MM.1S (cell line): ENCODE measurements at regions not wholly inside any gene's neighbourhood (a gene's known extent, or its start where the extent isn't known, plus 50 kb on each side); places are given as distances from the start of the nearest gene placed in this dataset.

Experiments used
- DNase-seq: peaks from one replicate; pipeline ENCODE4 v3.0.0-alpha.2; 2015
- H2AFZ ChIP-seq: fragments of 300-600 bp; sonication (generic); 2 replicates; pipeline ENCODE4 v1.6.0; 2016; ENCODE audit warnings: antibody characterized with exemption, low read length
- H3F3A ChIP-seq: fragments of 300-600 bp; sonication (generic); 2 replicates; pipeline ENCODE4 v1.6.1; 2016; ENCODE audit warnings: mild to moderate bottlenecking, antibody characterized with exemption, low read length, moderate library complexity, mixed read lengths; ENCODE audit not compliant: insufficient read depth
- H3K27ac ChIP-seq: fragments of 300-600 bp; sonication (generic); 2 replicates; pipeline ENCODE4 v1.5.1; 2016; ENCODE audit warnings: mild to moderate bottlenecking, low read length
- H3K27me3 ChIP-seq: fragments of 300-600 bp; sonication (generic); replicated peaks from 2 replicates; pipeline ENCODE4 v1.6.0; 2016; ENCODE audit warnings: low read length; ENCODE audit not compliant: insufficient read depth
- H3K36me3 ChIP-seq: fragments of 300-600 bp; sonication (generic); replicated peaks from 2 replicates; pipeline ENCODE4 v1.6.1; 2016; ENCODE audit warnings: mild to moderate bottlenecking, low read length, mixed read lengths; ENCODE audit not compliant: insufficient read depth
- H3K4me1 ChIP-seq: fragments of 300-600 bp; sonication (generic); 2 replicates; pipeline ENCODE4 v1.6.1; 2016; ENCODE audit warnings: low read length, mixed read lengths
- H3K4me2 ChIP-seq: fragments of 300-600 bp; sonication (generic); 2 replicates; pipeline ENCODE4 v1.6.0; 2016; ENCODE audit warnings: low read depth, low read length
- H3K4me3 ChIP-seq: fragments of 300-600 bp; sonication (generic); 2 replicates; pipeline ENCODE4 v1.5.1; 2016; ENCODE audit warnings: low read length, mixed read lengths
- H3K79me2 ChIP-seq: fragments of 300-600 bp; sonication (generic); 2 replicates; pipeline ENCODE4 v1.6.1; 2016; ENCODE audit warnings: mixed run types, low read length, mixed read lengths
- H3K9ac ChIP-seq: fragments of 300-600 bp; sonication (generic); 2 replicates; pipeline ENCODE4 v1.6.1; 2016; ENCODE audit warnings: low read length, mixed read lengths
- H3K9me2 ChIP-seq: fragments of 300-600 bp; sonication (generic); replicated peaks from 2 replicates; pipeline ENCODE4 v1.6.1; 2016; ENCODE audit warnings: mild to moderate bottlenecking, low read length, mixed read lengths; ENCODE audit not compliant: insufficient read depth
- H3K9me3 ChIP-seq: fragments of 300-600 bp; sonication (generic); replicated peaks from 2 replicates; pipeline ENCODE4 v1.6.1; 2016; ENCODE audit warnings: mild to moderate bottlenecking, low read length, mixed read lengths; ENCODE audit not compliant: insufficient read depth
- H4K20me1 ChIP-seq: fragments of 300-600 bp; sonication (generic); 2 replicates; pipeline ENCODE4 v1.6.1; 2016; ENCODE audit warnings: mild to moderate bottlenecking, low read length, moderate library complexity, mixed read lengths; ENCODE audit not compliant: insufficient read depth
- CTCF ChIP-seq: fragments of 300-600 bp; sonication (generic); IDR thresholded peaks from 2 replicates; pipeline ENCODE4 v1.5.1; 2016; ENCODE audit warnings: antibody characterized with exemption, low read length, mixed read lengths
- EZH2 ChIP-seq: fragments of 300-600 bp; sonication (generic); optimal IDR thresholded peaks from 2 replicates; pipeline ENCODE3; 2017; ENCODE audit warnings: low read depth, mild to moderate bottlenecking, antibody characterized with exemption, low read length, mixed read lengths
- EZH2phosphoT487 ChIP-seq: fragments of 300-600 bp; sonication (generic); IDR thresholded peaks from 2 replicates; pipeline ENCODE4 v1.6.1; 2018; ENCODE audit warnings: antibody characterized with exemption, low read length

GRCh38 chr2:133814890-133815289 lies 246.6 kb upstream of the NCKAP5 start:
- TF ChIP-seq CTCF (no peak), EZH2 (no peak), EZH2phosphoT487 (no peak)
- Histone ChIP-seq H3K9me2 (no peaks in the 10 kb centered on the region), H3F3A (peaks cover 15% of the 10 kb centered on the region), H3K4me3 (no peak overlapping the region), H3K27me3 (no peaks in the 10 kb centered on the region), H3K27ac (no peak overlapping the region), H3K4me1 (peaks cover 8% of the 10 kb centered on the region; the same call in 1 of the 2 replicates), H2AFZ (no peak overlapping the region), H3K9me3 (no peaks in the 10 kb centered on the region), H3K36me3 (no peaks in the 10 kb centered on the region), H3K9ac (no peak overlapping the region), H3K4me2 (no peak overlapping the region), H3K79me2 (no peaks in the 10 kb centered on the region), H4K20me1 (no peaks in the 10 kb centered on the region)
- no peak for DNase-seq

- Histone ChIP-seq H3K27ac (no peak overlapping the region), H3K9me2 (no peaks in the 10 kb centered on the region), H3K4me1 (peaks cover 3% of the 10 kb centered on the region; the same call in 1 of the 2 replicates), H3K36me3 (no peaks in the 10 kb centered on the region), H3K27me3 (no peaks in the 10 kb centered on the region), H3F3A (peaks cover 11% of the 10 kb centered on the region), H2AFZ (no peak overlapping the region), H3K4me3 (no peak overlapping the region), H3K9me3 (no peaks in the 10 kb centered on the region), H3K9ac (no peak overlapping the region), H4K20me1 (no peaks in the 10 kb centered on the region), H3K79me2 (no peaks in the 10 kb centered on the region), H3K4me2 (no peak overlapping the region)
- TF ChIP-seq EZH2phosphoT487: no peak
- TF ChIP-seq CTCF: no peak
- no peak for TF ChIP-seq EZH2
- DNase-seq: no peak
Observed at GRCh38 chr2:133816037-133816436, 247.8 kb upstream of the NCKAP5 start.

GRCh38 chr2:133817680-133818566 lies 249.7 kb upstream of the NCKAP5 start:
- no peaks in the 10 kb centered on the region for H3K9me3 ChIP-seq
- no peak overlapping the region for H2AFZ ChIP-seq
- H3K36me3 ChIP-seq: no peaks in the 10 kb centered on the region
- no peaks in the 10 kb centered on the region for H3K27me3 ChIP-seq
- no peaks in the 10 kb centered on the region for H3F3A ChIP-seq
- H3K27ac ChIP-seq: no peak overlapping the region
- no peaks in the 10 kb centered on the region for H4K20me1 ChIP-seq
- no peak overlapping the region for H3K9ac ChIP-seq
- H3K4me3 ChIP-seq: no peak overlapping the region
- no peak for DNase-seq
- no peaks in the 10 kb centered on the region for H3K4me1 ChIP-seq
- H3K9me2 ChIP-seq: no peaks in the 10 kb centered on the region
- TF ChIP-seq EZH2 (no peak), CTCF (no peak), EZH2phosphoT487 (no peak)
- no peaks in the 10 kb centered on the region for H3K79me2 ChIP-seq
- H3K4me2 ChIP-seq: no peak overlapping the region
